ENCODE measurements at regions not wholly inside any gene's neighbourhood (a gene's known extent, or its start where the extent isn't known, plus 50 kb on each side); places are given as distances from the start of the nearest gene placed in this dataset.

DNA sequence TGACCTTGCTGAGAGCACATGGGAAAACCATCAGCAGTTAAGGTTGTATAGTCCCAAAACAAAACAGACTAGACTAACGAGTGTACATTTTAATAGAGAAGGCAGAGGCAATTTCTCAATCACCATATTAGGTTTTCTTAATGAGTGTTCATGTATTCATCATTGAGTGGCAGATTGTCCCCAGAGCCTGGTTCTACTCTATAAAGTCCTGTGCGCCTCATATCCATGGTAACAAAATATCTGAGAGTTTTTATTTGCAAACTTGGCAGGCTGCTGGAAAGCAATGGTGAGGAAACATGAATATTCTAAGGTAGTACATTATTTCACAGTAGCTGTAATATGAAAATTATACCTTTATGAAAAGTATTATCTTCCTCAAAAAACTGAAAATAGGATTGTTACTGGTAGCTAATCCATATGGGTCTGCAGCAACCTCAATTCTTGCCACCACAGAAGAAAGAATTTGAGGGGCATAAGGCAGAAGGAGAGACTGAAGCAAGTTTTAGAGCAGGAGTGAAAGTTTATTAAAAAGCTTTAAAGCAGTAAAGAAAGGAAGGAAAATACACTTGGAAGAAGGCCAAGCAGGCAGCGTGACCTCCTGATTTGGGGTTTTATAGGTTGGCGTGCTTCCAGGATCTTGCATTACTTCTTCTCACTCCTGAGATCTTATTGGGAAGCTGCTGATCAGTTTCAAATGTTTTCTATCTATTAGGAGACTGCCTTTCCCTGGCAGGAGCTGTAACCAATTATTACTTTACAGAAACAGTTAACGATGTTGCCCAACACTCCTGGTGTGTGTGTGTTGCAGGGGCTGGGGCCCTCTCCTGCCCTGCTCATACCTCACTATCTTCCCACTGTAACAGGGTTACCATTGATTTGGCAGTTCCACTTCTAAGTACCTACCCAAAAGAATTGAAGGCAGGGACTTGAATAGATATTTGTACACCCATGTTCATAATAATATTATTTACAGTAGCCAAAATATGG is 154.0 kb upstream of the NUDT4 start:
- TF ChIP-seq, protein P1, sequence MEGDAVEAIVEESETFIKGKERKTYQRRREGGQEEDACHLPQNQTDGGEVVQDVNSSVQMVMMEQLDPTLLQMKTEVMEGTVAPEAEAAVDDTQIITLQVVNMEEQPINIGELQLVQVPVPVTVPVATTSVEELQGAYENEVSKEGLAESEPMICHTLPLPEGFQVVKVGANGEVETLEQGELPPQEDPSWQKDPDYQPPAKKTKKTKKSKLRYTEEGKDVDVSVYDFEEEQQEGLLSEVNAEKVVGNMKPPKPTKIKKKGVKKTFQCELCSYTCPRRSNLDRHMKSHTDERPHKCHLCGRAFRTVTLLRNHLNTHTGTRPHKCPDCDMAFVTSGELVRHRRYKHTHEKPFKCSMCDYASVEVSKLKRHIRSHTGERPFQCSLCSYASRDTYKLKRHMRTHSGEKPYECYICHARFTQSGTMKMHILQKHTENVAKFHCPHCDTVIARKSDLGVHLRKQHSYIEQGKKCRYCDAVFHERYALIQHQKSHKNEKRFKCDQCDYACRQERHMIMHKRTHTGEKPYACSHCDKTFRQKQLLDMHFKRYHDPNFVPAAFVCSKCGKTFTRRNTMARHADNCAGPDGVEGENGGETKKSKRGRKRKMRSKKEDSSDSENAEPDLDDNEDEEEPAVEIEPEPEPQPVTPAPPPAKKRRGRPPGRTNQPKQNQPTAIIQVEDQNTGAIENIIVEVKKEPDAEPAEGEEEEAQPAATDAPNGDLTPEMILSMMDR (IDR thresholded peaks at IDR 0.05; ENCODE audit: low read depth, low read length, missing control alignments), result no peak
- no peak for DNase-seq (ENCODE audit: extremely low read depth, low read depth)
- no peak overlapping the region for H3K4me3 ChIP-seq (replicated peaks; ENCODE audit: low read depth, low read length)

DNA sequence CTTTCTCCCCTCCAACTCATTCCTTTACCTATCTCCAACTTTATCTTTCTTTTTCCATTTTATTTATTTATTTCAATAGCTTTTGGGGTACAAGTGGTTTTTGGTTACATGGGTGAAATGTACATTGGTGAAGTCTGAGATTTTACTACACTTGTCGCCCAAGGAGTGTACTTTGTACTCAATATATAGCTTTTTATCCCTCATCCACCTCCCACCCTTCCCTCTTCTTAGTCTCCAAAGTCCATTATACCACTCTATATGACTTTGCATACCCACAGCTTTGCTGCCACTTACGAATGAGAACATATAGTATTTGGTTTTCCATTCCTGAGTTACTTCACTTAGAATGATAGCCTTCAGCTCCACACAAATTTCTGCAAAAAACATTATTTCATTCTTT is 152.6 kb upstream of the NUDT4 start:
- TF ChIP-seq, protein P1 (IDR thresholded peaks at IDR 0.05; ENCODE audit: low read depth, low read length, missing control alignments), result no peak
- no peak for DNase-seq (ENCODE audit: extremely low read depth, low read depth)

DNA sequence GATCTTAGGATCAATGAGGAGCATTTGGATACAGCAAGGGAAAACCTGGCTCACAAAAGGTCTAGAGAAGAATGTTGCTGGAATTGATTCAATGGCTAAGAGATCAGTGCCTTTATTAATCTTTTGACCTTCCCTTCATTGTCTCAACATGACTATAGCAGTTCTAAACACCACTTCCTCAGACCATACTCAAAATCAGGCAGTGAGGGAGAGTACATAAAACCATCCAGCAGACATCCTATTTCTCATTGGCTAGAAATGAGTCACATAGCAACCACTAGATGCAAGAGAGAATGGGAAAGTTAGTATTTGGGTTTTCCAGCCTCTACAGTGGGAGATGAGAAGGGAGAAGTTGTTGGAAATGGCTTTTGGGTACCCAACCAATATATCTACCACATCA is 151.4 kb upstream of the NUDT4 start:
- no peak overlapping the region for H3K4me3 ChIP-seq (replicated peaks; ENCODE audit: low read depth, low read length)
- TF ChIP-seq, protein P1 (IDR thresholded peaks at IDR 0.05; ENCODE audit: low read depth, low read length, missing control alignments), result no peak
- DNase-seq (ENCODE audit: extremely low read depth, low read depth), result no peak

More for the DNA sequence above, 152.6 kb upstream of the NUDT4 start:
- no peak overlapping the region for H3K4me3 ChIP-seq (replicated peaks; ENCODE audit: low read depth, low read length)

DNA sequence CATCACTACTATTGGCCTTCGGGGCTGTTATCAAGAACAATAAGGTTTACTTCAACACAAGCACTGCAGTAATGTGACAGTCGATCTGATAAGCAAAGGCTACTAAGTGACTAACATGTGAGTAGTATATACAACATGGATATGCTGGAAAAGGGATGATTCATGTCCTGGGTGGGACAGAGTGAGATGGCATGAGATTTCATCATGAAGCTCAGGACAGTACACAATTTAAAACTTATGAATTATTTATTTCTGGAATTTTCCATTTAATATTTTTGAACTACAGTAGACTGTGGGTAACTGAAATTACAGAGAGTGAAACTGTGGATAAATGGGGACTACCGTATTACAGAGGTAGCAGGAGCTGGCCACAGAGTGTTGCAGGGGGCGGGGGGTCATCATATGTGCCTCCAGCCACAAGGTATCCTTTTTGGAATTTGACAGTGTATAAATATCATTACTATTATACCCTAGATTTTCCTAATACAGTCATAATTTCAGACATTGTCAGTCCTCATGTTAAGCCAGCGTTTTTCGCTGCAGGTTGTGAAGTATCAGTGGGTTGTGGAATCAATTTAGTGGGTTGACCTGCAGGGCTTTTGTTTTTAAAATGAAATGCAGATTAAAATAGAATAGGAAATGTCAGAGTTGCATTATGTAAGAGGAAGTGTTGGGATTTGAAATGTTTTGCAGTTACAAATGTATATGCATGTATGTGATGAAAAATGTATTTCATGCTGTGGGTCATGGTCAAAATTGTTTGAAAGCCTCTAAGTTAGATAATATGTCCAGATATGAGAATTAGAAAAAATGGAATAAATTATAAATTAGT is 148.0 kb upstream of the NUDT4 start:
- H3K4me3 ChIP-seq (replicated peaks; ENCODE audit: low read depth, low read length), result no peak overlapping the region
- DNase-seq (ENCODE audit: extremely low read depth, low read depth), result peak; percentile 41
- TF ChIP-seq, protein P1 (IDR thresholded peaks at IDR 0.05; ENCODE audit: low read depth, low read length, missing control alignments), result no peak

DNA sequence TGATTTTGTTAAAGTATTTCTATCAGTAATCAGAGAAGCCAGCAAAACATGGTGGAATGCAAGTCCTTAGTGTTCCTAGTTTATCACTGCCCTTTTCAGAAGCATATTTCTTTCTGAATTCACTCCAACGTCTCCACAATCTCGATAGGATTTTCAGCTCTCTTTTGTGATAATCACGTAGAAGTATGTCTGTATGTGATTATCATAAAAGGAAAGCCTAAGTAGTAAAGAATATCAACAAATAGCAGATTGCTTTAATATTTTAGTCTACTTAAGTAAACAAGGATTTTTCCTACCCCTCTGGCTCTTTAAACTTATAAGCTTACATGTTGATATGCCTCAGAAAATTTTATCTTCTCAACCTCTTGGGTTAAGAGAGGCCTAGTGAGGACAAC is 147.4 kb upstream of the NUDT4 start:
- no peak for DNase-seq (ENCODE audit: extremely low read depth, low read depth)

DNA sequence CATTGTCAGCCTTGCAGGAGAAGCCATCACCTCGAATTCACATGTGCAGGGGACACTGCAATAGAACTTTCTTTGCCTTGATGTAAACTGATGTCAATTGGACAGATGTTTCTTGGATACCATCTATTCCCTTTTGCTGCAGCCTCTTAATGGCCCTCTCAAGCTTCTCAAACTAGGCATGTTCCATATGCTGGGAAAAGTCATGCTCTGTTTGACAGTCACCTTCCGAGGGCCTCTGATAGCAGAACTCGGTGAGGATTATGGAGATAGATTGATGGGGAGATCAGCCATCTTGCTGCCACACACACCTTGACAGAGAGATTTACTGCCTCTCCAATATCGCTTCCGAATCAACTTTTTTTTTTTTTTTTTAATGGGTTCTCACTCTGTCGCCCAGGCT is 145.8 kb upstream of the NUDT4 start:
- TF ChIP-seq, protein P1 (IDR thresholded peaks at IDR 0.05; ENCODE audit: low read depth, low read length, missing control alignments), result no peak
- DNase-seq (ENCODE audit: extremely low read depth, low read depth), result no peak
- H3K4me3 ChIP-seq (replicated peaks; ENCODE audit: low read depth, low read length), result no peak overlapping the region

More for the DNA sequence above, 147.4 kb upstream of the NUDT4 start:
- H3K4me3 ChIP-seq (replicated peaks; ENCODE audit: low read depth, low read length), result no peak overlapping the region
- TF ChIP-seq, protein P1 (IDR thresholded peaks at IDR 0.05; ENCODE audit: low read depth, low read length, missing control alignments), result no peak

Measured in HFF-Myc (cell line).